ENCODE measurements at regions not wholly inside any gene's neighbourhood (a gene's known extent, or its start where the extent isn't known, plus 50 kb on each side); places are given as distances from the start of the nearest gene placed in this dataset.
"Not testable (repeated sequence)": the region's sequence is repeated elsewhere in the genome, so short reads cannot be mapped to it uniquely, and the experiment has no call there.

DNA sequence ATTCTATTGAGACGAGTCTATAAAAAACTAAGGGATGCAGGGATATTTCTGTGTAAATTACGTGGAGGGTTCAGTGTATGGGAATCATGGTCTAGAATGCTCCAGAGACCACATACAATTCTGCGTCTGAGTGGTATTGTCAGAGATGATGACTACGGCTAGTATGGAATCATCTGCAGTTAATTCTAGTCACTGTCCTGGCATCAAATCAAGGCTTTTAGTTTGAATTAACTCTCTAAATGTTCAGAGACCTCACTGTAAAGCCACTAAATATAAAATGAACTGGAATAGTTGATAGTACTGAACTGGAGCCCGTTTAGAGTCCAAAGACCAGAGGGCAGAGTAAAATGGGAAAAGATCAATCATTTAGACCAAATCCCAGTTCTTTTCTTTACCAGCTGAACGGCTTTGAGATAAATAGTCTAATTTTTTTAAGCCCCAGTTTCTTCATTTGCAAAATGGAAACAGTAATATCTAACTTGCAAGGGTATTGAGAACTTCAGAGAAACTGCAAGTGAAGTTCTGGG lies 599.8 kb downstream of the EBF1 start:
- no peak for DNase-seq
- H3K27me3 ChIP-seq (ENCODE audit: control insufficient read depth, insufficient read depth, low read length): no peaks in the 10 kb centered on the region
- H3K4me3 ChIP-seq (ENCODE audit: insufficient read depth, low read depth, low read length): no peak overlapping the region
- H3K36me3 ChIP-seq (replicated peaks; ENCODE audit: control insufficient read depth, insufficient read depth, low read length): no peaks in the 10 kb centered on the region

DNA sequence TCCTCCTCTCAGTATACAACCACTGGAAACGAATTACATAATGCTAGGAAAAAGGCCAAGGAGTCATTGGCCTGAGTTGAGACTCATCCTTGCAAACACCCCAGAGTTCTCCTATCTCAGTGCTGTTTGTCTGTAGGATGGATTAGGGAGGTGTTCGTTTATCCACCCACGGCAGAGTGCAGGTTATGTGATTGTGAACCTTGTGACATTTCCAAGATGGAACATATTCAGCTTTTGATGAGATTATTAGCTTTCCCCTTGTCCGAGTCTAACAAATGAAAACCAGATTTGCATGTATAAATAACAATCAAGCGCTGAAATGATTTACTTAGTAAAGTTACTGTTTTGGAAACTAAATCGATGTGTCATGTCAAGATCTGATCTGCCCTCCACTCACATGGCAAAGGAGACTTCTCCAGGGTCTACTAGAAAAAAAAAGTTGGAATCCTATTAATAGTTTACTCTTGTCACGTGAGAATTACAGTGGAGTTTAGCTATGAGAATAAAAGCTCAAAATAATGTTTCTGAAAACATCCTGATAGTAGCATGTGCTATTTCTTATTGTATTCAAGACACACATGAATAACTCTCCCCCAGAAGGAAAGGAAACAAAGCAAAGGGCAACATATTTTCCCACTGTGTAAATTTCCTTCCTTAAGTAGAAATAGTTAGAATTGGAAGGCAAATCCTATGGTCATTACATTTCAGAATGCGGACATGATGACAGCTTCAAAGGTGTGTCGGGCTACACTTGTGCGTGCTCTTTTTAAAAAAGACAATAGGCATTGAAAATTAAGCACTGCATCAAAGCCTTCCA lies 600.4 kb downstream of the EBF1 start:
- no peak overlapping the region for H3K4me3 ChIP-seq (ENCODE audit: insufficient read depth, low read depth, low read length)
- no peaks in the 10 kb centered on the region for H3K27me3 ChIP-seq (ENCODE audit: control insufficient read depth, insufficient read depth, low read length)
- H3K36me3 ChIP-seq (replicated peaks; ENCODE audit: control insufficient read depth, insufficient read depth, low read length): no peaks in the 10 kb centered on the region
- no peak for DNase-seq

DNA sequence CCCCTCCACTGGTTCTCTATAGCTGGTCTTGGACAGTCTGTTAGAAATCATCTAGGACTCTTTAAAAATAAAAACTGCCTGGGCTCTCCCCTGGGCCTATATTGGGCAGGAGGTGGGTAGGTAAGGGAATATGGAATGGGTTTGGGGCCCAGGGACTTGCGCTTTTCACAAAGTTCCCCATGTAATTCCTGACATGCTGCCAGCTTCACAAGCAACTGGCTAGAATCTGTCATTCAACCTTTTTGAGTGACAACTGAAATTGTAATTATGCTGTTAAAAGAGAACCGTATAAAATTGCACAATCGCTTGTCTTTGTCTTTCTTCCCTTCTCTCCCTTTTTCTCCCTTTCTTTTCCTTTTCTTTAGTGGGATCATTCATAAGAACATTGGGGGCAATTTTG lies 603.1 kb downstream of the EBF1 start:
- no peak for DNase-seq
- H3K36me3 ChIP-seq (replicated peaks; ENCODE audit: control insufficient read depth, insufficient read depth, low read length): no peaks in the 10 kb centered on the region
- no peaks in the 10 kb centered on the region for H3K27me3 ChIP-seq (ENCODE audit: control insufficient read depth, insufficient read depth, low read length)
- no peak overlapping the region for H3K4me3 ChIP-seq (ENCODE audit: insufficient read depth, low read depth, low read length)

DNA sequence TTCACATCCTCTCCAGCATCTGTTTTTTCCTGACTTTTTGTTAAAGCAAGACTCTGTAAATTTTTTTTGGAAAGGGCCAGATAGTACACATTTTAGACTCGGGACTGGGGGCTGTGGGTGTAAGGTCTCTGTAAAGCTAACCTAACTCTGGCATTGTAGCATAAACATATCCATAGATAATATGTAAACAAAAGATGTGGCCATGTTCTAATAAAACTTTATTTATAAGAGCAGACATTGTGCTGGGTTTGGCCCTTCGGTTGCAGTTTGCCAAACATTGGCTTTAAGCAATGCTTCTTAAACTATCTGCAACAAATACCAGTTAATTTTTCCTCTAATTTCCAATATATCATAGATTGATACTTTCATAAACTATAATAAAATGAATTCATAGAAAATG lies 605.2 kb downstream of the EBF1 start:
- Histone ChIP-seq H3K27me3 (ENCODE audit: control insufficient read depth, insufficient read depth, low read length) (no peaks in the 10 kb centered on the region), H3K4me3 (ENCODE audit: insufficient read depth, low read depth, low read length) (no peak overlapping the region), H3K36me3 (replicated peaks; ENCODE audit: control insufficient read depth, insufficient read depth, low read length) (no peaks in the 10 kb centered on the region)
- DNase-seq: no peak

DNA sequence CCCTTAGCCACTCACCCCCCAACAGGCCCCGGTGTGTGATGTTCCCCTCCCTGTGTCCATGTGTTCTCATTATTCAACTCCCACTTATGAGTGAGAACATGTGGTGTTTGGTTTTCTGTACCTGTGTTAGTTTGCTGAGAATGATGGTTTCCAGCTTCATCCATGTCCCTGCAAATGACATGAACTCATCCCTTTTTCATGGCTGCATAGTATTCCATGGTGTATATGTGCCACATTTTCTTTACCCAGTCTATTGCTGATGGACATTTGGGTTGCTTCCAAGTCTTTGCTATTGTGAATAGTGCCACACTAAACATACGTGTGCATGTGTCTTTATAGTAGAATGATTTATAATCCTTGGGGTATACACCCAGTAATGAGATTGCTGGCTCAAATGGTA lies 605.7 kb downstream of the EBF1 start:
- not testable (repeated sequence) for DNase-seq; H3K4me3 ChIP-seq (ENCODE audit: insufficient read depth, low read depth, low read length); H3K36me3 ChIP-seq (replicated peaks; ENCODE audit: control insufficient read depth, insufficient read depth, low read length); H3K27me3 ChIP-seq (ENCODE audit: control insufficient read depth, insufficient read depth, low read length)

DNA sequence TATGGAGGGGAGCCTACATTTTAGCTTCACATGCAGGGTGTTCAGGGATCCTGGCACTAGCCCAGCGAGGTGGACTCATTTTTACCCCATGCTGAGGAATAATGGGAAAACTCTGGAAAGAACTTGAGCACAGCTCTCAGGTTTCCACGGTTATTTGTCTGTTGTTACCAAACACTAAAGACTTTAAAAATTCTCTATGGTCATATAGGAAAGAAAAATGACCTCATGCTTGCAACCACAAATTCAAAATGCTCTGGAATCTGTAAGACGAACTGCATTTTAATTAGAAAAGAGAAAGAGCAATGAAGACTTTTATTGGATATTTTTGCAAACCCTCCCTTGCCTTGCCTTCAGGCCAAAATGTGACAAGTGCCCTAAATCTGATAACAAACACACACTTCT lies 606.9 kb downstream of the EBF1 start:
- no peak for DNase-seq
- H3K4me3 ChIP-seq (ENCODE audit: insufficient read depth, low read depth, low read length): no peak overlapping the region
- no peaks in the 10 kb centered on the region for H3K27me3 ChIP-seq (ENCODE audit: control insufficient read depth, insufficient read depth, low read length)
- no peaks in the 10 kb centered on the region for H3K36me3 ChIP-seq (replicated peaks; ENCODE audit: control insufficient read depth, insufficient read depth, low read length)

DNA sequence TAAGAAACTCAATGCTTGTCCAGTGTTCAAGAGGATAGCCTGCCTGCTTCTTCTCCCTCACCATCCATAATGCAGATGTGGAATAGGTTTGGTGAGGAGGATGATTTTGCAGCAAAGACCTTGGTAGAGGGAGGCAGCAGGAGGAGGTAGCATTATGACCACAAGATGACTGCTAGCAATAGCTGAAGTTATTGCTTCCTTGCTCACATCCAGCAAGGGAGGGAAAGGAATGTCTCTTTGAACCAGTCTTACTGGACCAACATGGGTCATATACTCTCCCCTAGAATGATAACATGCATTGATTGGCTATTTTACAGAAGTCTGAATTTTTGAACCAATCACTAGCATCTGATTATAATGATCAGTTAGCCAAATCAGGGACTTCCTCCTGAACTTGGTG lies 607.6 kb downstream of the EBF1 start:
- Histone ChIP-seq H3K27me3 (ENCODE audit: control insufficient read depth, insufficient read depth, low read length) (no peaks in the 10 kb centered on the region), H3K4me3 (ENCODE audit: insufficient read depth, low read depth, low read length) (no peak overlapping the region), H3K36me3 (replicated peaks; ENCODE audit: control insufficient read depth, insufficient read depth, low read length) (no peaks in the 10 kb centered on the region)
- DNase-seq: no peak

DNA sequence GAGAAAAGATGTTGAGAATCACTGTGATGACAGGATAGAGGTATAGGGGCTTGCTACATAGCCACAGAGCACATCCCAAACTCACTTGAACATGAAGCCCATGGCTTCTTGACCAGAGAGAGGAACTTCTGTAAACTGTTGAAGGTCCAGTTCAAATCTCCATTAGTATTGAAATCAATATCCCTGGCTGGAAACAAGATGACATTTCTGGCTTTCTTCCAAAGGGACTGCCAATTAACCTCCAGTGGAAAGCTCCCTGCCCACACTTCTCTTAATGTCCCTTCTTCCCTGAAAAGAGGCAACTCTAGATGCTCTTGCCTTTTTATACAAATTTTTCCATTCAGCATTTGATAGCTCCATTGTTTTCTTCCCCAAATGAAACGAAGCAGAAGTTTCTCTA lies 612.1 kb downstream of the EBF1 start:
- Histone ChIP-seq H3K27me3 (ENCODE audit: control insufficient read depth, insufficient read depth, low read length) (no peaks in the 10 kb centered on the region), H3K4me3 (ENCODE audit: insufficient read depth, low read depth, low read length) (no peak overlapping the region), H3K36me3 (replicated peaks; ENCODE audit: control insufficient read depth, insufficient read depth, low read length) (no peaks in the 10 kb centered on the region)
- DNase-seq: no peak

DNA sequence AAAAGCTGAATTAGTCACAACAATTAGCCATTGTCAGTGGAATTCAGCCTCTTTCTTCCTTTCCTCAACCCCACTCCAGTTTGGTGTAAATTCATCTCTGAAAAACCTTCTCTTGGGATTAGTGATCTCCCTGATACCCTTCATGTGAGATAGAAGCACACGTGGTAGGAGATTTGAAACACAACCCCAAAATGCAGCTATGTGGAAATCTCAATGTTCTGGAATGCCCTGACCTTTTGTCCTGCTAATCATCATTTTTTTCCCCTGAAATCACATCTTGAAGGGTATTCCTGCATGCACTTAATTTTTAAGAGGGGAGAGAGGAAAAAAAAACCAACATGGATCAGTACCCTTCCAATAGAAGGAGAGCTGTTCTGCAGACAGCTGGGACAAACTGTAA lies 612.6 kb downstream of the EBF1 start:
- Histone ChIP-seq H3K4me3 (ENCODE audit: insufficient read depth, low read depth, low read length) (no peak overlapping the region), H3K27me3 (ENCODE audit: control insufficient read depth, insufficient read depth, low read length) (no peaks in the 10 kb centered on the region)
- no peak for DNase-seq

DNA sequence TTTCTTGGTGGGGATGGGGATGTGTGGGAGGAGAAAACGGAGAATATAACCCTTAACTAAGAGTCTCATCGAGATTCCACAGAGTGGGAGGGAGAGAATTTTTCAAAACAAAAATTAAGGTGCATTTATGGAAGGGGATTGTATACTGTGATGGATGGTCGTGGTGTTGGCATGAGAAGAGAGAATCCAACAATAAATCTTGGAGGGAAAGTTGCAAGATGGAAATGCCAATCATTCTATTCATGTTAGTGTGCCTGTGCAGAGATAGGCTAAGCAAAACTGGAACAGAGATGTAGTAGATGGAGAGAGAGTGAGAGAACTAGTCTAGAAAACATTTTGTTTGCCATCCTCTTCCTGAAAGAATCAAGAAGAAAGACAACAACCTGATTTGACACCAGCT lies 613.1 kb downstream of the EBF1 start:
- H3K36me3 ChIP-seq (replicated peaks; ENCODE audit: control insufficient read depth, insufficient read depth, low read length): no peaks in the 10 kb centered on the region
- no peak overlapping the region for H3K4me3 ChIP-seq (ENCODE audit: insufficient read depth, low read depth, low read length)
- DNase-seq: no peak

More for the DNA sequence above, 612.6 kb downstream of the EBF1 start:
- no peaks in the 10 kb centered on the region for H3K36me3 ChIP-seq (replicated peaks; ENCODE audit: control insufficient read depth, insufficient read depth, low read length)

DNA sequence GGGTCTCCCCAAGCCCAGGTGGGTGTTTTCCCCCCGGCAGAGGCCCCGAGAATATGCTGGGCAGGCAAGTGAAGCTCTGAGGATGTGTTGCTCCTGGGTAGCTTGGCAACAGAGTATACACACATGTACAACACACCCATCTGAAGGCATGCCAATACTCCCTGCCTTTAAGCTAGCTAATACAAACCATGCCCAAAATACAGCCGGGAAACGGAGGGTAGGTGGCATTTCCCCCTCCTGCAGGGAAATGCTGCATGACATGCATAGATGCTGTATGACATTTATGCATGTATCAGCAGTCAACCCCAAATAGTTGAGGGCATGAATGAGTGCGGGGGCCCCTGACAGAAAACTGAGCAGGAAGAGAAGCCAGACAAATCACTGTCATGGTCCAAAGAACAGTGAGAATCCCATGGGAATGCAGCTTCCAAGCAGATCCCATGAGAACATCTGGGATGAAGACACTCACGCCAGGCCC lies 614.1 kb downstream of the EBF1 start:
- Histone ChIP-seq H3K36me3 (replicated peaks; ENCODE audit: control insufficient read depth, insufficient read depth, low read length) (no peaks in the 10 kb centered on the region), H3K4me3 (ENCODE audit: insufficient read depth, low read depth, low read length) (no peak overlapping the region), H3K27me3 (ENCODE audit: control insufficient read depth, insufficient read depth, low read length) (no peaks in the 10 kb centered on the region)
- DNase-seq: no peak

More for the DNA sequence above, 613.1 kb downstream of the EBF1 start:
- no peaks in the 10 kb centered on the region for H3K27me3 ChIP-seq (ENCODE audit: control insufficient read depth, insufficient read depth, low read length)

DNA sequence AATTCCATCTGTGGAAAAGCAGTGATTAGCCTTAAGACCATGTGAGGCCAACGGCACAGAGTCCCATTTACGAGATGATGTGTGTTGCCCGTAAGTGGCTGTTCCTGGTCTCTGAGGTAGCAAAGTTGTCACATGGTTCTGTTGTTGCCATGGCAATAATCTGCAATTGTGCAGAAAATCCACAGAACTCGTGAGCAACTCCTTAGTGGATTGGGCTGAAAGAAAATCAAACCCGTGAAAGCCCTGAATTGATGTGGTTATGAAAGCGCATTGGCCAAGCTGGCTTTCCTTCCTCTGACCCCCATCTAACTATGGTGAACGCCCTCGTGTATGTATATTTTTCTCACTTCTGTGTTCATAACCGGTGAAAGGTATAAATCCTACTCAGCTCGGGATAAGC lies 614.7 kb downstream of the EBF1 start:
- no peaks in the 10 kb centered on the region for H3K27me3 ChIP-seq (ENCODE audit: control insufficient read depth, insufficient read depth, low read length)
- no peak for DNase-seq
- H3K36me3 ChIP-seq (replicated peaks; ENCODE audit: control insufficient read depth, insufficient read depth, low read length): no peaks in the 10 kb centered on the region

DNA sequence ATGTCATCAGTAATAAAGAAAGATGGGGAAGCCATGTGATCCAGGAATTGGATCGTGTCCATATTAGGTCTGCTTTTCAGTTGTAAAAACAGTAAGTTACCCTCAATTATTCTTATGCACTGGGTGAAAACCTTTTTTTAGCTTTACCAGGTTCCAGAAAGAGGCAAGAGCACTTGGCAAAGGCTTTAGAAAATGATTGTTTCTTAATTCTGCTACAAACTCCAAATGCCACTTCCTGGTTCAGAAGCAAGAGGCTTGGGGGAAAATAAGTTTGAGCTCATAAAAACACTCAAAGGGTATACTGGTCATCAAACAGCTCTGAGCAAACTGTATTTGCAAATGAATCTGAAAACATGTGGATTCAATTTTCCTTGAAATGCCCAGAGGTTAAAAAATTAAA lies 615.6 kb downstream of the EBF1 start:
- Histone ChIP-seq H3K36me3 (replicated peaks; ENCODE audit: control insufficient read depth, insufficient read depth, low read length) (no peaks in the 10 kb centered on the region), H3K4me3 (ENCODE audit: insufficient read depth, low read depth, low read length) (no peak overlapping the region), H3K27me3 (ENCODE audit: control insufficient read depth, insufficient read depth, low read length) (no peaks in the 10 kb centered on the region)
- DNase-seq: no peak

More for the DNA sequence above, 614.7 kb downstream of the EBF1 start:
- H3K4me3 ChIP-seq (ENCODE audit: insufficient read depth, low read depth, low read length): no peak overlapping the region

DNA sequence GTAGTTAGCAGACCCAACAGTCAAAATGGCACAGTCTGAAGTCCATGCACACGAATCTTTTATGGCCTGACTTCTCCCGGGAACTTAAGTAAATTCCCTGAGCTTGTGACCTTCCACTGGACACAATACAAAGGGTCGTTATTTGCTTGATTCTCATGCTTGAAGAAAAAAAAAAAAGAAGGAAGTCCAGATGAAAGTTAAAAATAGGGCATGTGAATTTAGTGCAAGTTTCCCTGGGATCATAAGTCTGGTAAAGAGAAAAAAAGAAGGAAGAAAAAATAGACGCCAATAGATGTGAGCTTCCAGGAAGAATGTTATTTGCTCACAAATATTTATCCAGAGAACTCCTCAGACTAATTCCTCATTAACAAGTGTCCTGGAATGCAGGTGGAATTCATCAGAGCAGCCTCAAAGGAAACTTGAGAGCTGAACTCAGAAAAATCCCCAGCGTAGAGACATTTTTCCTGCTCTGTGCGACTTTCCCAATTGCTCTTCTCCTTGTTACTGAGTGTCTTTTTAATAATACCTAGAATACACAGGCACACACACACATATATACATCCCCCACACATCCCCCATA lies 616.3 kb downstream of the EBF1 start:
- no peak for DNase-seq
- Histone ChIP-seq H3K27me3 (ENCODE audit: control insufficient read depth, insufficient read depth, low read length) (no peaks in the 10 kb centered on the region), H3K36me3 (replicated peaks; ENCODE audit: control insufficient read depth, insufficient read depth, low read length) (no peaks in the 10 kb centered on the region), H3K4me3 (ENCODE audit: insufficient read depth, low read depth, low read length) (no peak overlapping the region)

DNA sequence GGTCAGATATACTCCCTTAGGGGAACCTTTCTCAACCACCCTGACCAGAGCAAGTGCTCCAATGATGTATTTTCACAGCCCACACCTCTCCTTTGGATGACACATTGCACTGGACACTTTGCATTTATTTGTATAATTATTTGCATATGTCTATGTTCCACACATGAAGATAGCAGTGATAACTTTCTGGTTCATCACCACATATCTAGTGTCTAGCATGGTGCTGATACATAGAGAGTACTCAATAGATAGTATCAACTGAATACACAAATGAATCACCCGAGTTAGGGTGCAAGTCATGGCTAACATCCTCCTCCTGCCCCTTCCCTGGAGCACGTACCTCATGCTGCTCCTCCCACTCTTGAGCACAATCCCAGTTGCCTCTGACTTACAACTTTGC lies 617.6 kb downstream of the EBF1 start:
- Histone ChIP-seq H3K27me3 (ENCODE audit: control insufficient read depth, insufficient read depth, low read length) (no peaks in the 10 kb centered on the region), H3K4me3 (ENCODE audit: insufficient read depth, low read depth, low read length) (no peak overlapping the region), H3K36me3 (replicated peaks; ENCODE audit: control insufficient read depth, insufficient read depth, low read length) (no peaks in the 10 kb centered on the region)
- no peak for DNase-seq
